ENCODE measurements at regions not wholly inside any gene's neighbourhood (a gene's known extent, or its start where the extent isn't known, plus 50 kb on each side); places are given as distances from the start of the nearest gene placed in this dataset.

- H3K36me3 ChIP-seq: no peaks in the 10 kb centered on the region
- no peak overlapping the region for H3K27ac ChIP-seq
- ATAC-seq: no peak
- H3K27me3 ChIP-seq: no peaks in the 10 kb centered on the region
- no peaks in the 10 kb centered on the region for H3K9me3 ChIP-seq
- no peak overlapping the region for H3K4me3 ChIP-seq
- H3K4me1 ChIP-seq: no peaks in the 10 kb centered on the region
- TF ChIP-seq POLR2AphosphoS5 (IDR thresholded peaks at IDR 0.05) (no peak), EP300 (IDR thresholded peaks at IDR 0.05) (no peak), POLR2A (IDR thresholded peaks at IDR 0.05) (no peak)
Observed at GRCh38 chr13:105097521-105097920, 1437.9 kb downstream of the EFNB2 start.

GRCh38 chr13:105089858-105090643 is 1445.4 kb downstream of the EFNB2 start:
- Histone ChIP-seq H3K36me3 (no peaks in the 10 kb centered on the region), H3K9me3 (no peaks in the 10 kb centered on the region), H3K27me3 (no peaks in the 10 kb centered on the region), H3K4me3 (no peak overlapping the region), H3K4me1 (no peaks in the 10 kb centered on the region), H3K27ac (no peak overlapping the region)
- TF ChIP-seq EP300 (IDR thresholded peaks at IDR 0.05) (no peak), POLR2A (IDR thresholded peaks at IDR 0.05) (no peak), POLR2AphosphoS5 (IDR thresholded peaks at IDR 0.05) (no peak)
- TF ChIP-seq, protein P1, sequence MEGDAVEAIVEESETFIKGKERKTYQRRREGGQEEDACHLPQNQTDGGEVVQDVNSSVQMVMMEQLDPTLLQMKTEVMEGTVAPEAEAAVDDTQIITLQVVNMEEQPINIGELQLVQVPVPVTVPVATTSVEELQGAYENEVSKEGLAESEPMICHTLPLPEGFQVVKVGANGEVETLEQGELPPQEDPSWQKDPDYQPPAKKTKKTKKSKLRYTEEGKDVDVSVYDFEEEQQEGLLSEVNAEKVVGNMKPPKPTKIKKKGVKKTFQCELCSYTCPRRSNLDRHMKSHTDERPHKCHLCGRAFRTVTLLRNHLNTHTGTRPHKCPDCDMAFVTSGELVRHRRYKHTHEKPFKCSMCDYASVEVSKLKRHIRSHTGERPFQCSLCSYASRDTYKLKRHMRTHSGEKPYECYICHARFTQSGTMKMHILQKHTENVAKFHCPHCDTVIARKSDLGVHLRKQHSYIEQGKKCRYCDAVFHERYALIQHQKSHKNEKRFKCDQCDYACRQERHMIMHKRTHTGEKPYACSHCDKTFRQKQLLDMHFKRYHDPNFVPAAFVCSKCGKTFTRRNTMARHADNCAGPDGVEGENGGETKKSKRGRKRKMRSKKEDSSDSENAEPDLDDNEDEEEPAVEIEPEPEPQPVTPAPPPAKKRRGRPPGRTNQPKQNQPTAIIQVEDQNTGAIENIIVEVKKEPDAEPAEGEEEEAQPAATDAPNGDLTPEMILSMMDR (IDR thresholded peaks at IDR 0.05): no peak
- ATAC-seq: no peak
- 77% methylated on average over 4 of the region's 4 CpGs for WGBS, 2 donors (ENCODE audit: low coverage in 1 of 2)

- Histone ChIP-seq H3K27ac (no peak overlapping the region), H3K27me3 (no peaks in the 10 kb centered on the region), H3K9me3 (no peaks in the 10 kb centered on the region), H3K4me3 (no peak overlapping the region), H3K4me1 (peaks cover 0 to 7% (median 0%) of the 10 kb centered on the region in 3 donors), H3K36me3 (no peaks in the 10 kb centered on the region)
- whole genome bisulfite sequencing, 2 donors (ENCODE audit: low coverage in 1 of 2): 71 to 73% methylated on average over 3 to 4 of the region's 4 CpGs
- ATAC-seq: no peak
- TF ChIP-seq POLR2AphosphoS5 (IDR thresholded peaks at IDR 0.05) (no peak), EP300 (IDR thresholded peaks at IDR 0.05) (no peak), POLR2A (IDR thresholded peaks at IDR 0.05) (no peak)
- TF ChIP-seq, protein P1 (IDR thresholded peaks at IDR 0.05): no peak
Observed at GRCh38 chr13:105087945-105088344, 1447.5 kb downstream of the EFNB2 start.

DNA sequence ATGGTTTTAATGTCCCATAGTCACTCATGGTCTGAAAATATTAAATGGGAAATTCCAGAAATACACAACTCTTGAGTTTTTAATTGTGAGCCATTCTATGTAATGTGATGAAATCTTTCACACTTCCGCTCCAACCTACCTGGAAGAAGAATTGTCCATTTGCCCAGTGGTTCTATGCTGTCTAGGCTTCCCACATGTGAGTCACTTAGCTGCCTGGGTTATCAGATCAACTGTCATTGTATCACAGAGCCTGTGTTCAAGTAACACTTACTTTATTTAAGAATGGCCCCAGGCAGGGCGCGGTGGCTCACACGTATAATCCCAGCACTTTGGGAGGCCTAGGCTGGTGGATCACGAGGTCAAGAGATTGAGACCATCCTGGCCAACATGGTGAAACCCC is 1450.5 kb downstream of the EFNB2 start:
- Histone ChIP-seq H3K27me3 (no peaks in the 10 kb centered on the region), H3K4me1 (peaks cover 0 to 7% (median 0%) of the 10 kb centered on the region in 3 donors), H3K4me3 (no peak overlapping the region), H3K9me3 (no peaks in the 10 kb centered on the region), H3K36me3 (no peaks in the 10 kb centered on the region), H3K27ac (no peak overlapping the region)
- 100% methylated on average over 1 of the region's 5 CpGs for WGBS, 2 donors (ENCODE audit: low coverage in 1 of 2)
- no peak for ATAC-seq
- TF ChIP-seq, protein P1 (IDR thresholded peaks at IDR 0.05): no peak
- TF ChIP-seq EP300 (IDR thresholded peaks at IDR 0.05): no peak
- no peak for TF ChIP-seq POLR2AphosphoS5 (IDR thresholded peaks at IDR 0.05)
- no peak for TF ChIP-seq POLR2A (IDR thresholded peaks at IDR 0.05)

DNA sequence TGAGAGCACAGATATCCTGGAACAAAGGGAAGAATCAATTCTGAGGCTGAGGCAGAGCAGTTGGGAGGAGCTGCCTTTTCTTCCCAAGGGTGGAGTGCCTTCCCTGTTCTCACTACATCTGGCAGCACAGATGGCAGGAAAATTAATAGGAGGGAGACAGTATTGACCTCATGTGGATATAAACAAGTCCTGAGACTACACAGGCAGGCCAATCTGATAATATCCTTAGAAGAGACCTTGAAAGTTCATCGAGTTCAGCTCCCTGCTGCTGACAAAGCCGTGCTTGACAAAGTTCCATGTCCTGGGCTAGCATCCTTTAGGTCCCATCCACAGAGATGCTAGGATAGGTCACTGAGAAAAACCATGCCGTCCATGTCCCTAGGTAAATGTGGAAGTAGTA is 1451.5 kb downstream of the EFNB2 start:
- Histone ChIP-seq H3K9me3 (no peaks in the 10 kb centered on the region), H3K4me1 (peaks cover 0 to 7% (median 0%) of the 10 kb centered on the region in 3 donors), H3K27ac (no peak overlapping the region), H3K27me3 (no peaks in the 10 kb centered on the region), H3K36me3 (no peaks in the 10 kb centered on the region), H3K4me3 (no peak overlapping the region)
- TF ChIP-seq, protein P1 (IDR thresholded peaks at IDR 0.05): no peak
- TF ChIP-seq POLR2AphosphoS5 (IDR thresholded peaks at IDR 0.05) (no peak), EP300 (IDR thresholded peaks at IDR 0.05) (no peak), POLR2A (IDR thresholded peaks at IDR 0.05) (no peak)
- ATAC-seq: no peak
- 40 to 67% methylated on average over 1 to 3 of the region's 3 CpGs for WGBS, 2 donors (ENCODE audit: low coverage in 1 of 2)

All from gastroesophageal sphincter (tissue), 4 donors.